ENCODE measurements at regions not wholly inside any gene's neighbourhood (a gene's known extent, or its start where the extent isn't known, plus 50 kb on each side); places are given as distances from the start of the nearest gene placed in this dataset.

- H3K27me3 ChIP-seq (replicated peaks; ENCODE audit: insufficient read depth) = no peaks in the 10 kb centered on the region
- 36% methylated on average over 8 of the region's 8 CpGs for WGBS
- intact Hi-C loops (cut with DNase I) = no loop called here
- no peaks in the 10 kb centered on the region for H3K36me3 ChIP-seq
- no peaks in the 10 kb centered on the region for H3K4me1 ChIP-seq (replicated peaks)
- no peak overlapping the region for H3K4me3 ChIP-seq
- H3K9me3 ChIP-seq = no peaks in the 10 kb centered on the region
- no peak for TF ChIP-seq POLR2AphosphoS5 (IDR thresholded peaks at IDR 0.05)
- TF ChIP-seq CTCF (IDR thresholded peaks at IDR 0.05) = no peak
- TF ChIP-seq POLR2A (IDR thresholded peaks at IDR 0.05) = no peak
- no peak overlapping the region for H3K27ac ChIP-seq
- DNase-seq (ENCODE audit: low spot score) = no peak
These were observed 60.9 kb upstream of the CLMP start for GRCh38 chr11:123255909-123256308.

GRCh38 chr11:123254357-123254756, 59.3 kb upstream of the CLMP start:
- Histone ChIP-seq H3K27ac (no peak overlapping the region), H3K4me1 (replicated peaks) (no peaks in the 10 kb centered on the region), H3K36me3 (no peaks in the 10 kb centered on the region), H3K27me3 (replicated peaks; ENCODE audit: insufficient read depth) (no peaks in the 10 kb centered on the region), H3K9me3 (no peaks in the 10 kb centered on the region), H3K4me3 (no peak overlapping the region)
- intact Hi-C loops (cut with DNase I) = no loop called here
- TF ChIP-seq POLR2A (IDR thresholded peaks at IDR 0.05) (no peak), CTCF (IDR thresholded peaks at IDR 0.05) (no peak), POLR2AphosphoS5 (IDR thresholded peaks at IDR 0.05) (no peak)
- 98% methylated on average over 3 of the region's 3 CpGs for WGBS
- no peak for DNase-seq (ENCODE audit: low spot score)

GRCh38 chr11:123253911-123254310, 58.9 kb upstream of the CLMP start:
- Histone ChIP-seq H3K4me3 (no peak overlapping the region), H3K27me3 (replicated peaks; ENCODE audit: insufficient read depth) (no peaks in the 10 kb centered on the region), H3K4me1 (replicated peaks) (no peaks in the 10 kb centered on the region), H3K36me3 (no peaks in the 10 kb centered on the region), H3K27ac (no peak overlapping the region), H3K9me3 (no peaks in the 10 kb centered on the region)
- no peak for DNase-seq (ENCODE audit: low spot score)
- intact Hi-C loops (cut with DNase I) = no loop called here
- TF ChIP-seq CTCF (IDR thresholded peaks at IDR 0.05) (no peak), POLR2AphosphoS5 (IDR thresholded peaks at IDR 0.05) (no peak), POLR2A (IDR thresholded peaks at IDR 0.05) (no peak)
- 73% methylated on average over 3 of the region's 3 CpGs for WGBS

- H3K27ac ChIP-seq = no peak overlapping the region
These were observed 58.2 kb upstream of the CLMP start for GRCh38 chr11:123253223-123253622.

More at GRCh38 chr11:123253223-123253622, 58.2 kb upstream of the CLMP start:
- no peak for TF ChIP-seq POLR2A (IDR thresholded peaks at IDR 0.05)
- no peak for TF ChIP-seq POLR2AphosphoS5 (IDR thresholded peaks at IDR 0.05)
- no peak for TF ChIP-seq CTCF (IDR thresholded peaks at IDR 0.05)
- Histone ChIP-seq H3K36me3 (no peaks in the 10 kb centered on the region), H3K27me3 (replicated peaks; ENCODE audit: insufficient read depth) (no peaks in the 10 kb centered on the region), H3K4me3 (no peak overlapping the region), H3K4me1 (replicated peaks) (no peaks in the 10 kb centered on the region), H3K9me3 (no peaks in the 10 kb centered on the region)
- intact Hi-C loops (cut with DNase I) = no loop called here
- WGBS = 92% methylated on average over 8 of the region's 8 CpGs
- DNase-seq (ENCODE audit: low spot score) = no peak

Data from prostate gland (tissue), 2 donors.